Esophagus squamous epithelium (tissue), 4 donors: ENCODE measurements at regions not wholly inside any gene's neighbourhood (a gene's known extent, or its start where the extent isn't known, plus 50 kb on each side); places are given as distances from the start of the nearest gene placed in this dataset.

Experiments used
- POLR2A ChIP-seq, 4 donors: fragments of 450-650 bp; IDR thresholded peaks; one replicate each; pipeline ENCODE4 v1.6.1; 2017; ENCODE audit warnings: antibody characterized with exemption in 4 of 4, mild to moderate bottlenecking in 4 of 4, moderate library complexity in 3 of 4
- TF ChIP-seq, protein P1 (sequence below), 6 experiments: fragments of 450-650 bp in 4 of 6; fragments of 200-600 bp in 2 of 6; sonication (generic) in 2 of 6; IDR thresholded peaks; one replicate each; pipeline ENCODE4 v1.5.1; 2016 to 2019; ENCODE audit warnings: antibody characterized with exemption in 6 of 6, mild to moderate bottlenecking in 4 of 6, moderate library complexity in 4 of 6

DNA sequence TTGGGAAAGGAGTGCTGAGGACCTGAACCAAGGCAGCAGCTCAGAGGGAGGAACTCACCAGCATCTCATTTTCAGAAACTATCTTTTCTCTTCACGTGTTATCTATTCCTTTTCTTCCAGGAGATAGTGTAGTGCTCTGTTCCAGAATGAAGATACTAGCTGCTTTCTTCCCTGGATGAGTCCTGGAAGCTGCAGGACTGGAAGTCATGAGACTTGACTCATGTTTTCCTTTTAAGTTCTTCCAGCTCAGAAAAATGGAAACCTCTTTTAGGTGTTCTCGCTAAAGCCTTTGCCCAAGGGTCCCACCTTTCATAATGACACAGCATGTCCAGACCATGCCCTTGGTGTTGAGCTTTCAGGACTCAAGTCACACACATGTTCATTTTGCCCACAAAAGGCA lies 106.7 kb downstream of the UNC5CL start:
- TF ChIP-seq, protein P1, sequence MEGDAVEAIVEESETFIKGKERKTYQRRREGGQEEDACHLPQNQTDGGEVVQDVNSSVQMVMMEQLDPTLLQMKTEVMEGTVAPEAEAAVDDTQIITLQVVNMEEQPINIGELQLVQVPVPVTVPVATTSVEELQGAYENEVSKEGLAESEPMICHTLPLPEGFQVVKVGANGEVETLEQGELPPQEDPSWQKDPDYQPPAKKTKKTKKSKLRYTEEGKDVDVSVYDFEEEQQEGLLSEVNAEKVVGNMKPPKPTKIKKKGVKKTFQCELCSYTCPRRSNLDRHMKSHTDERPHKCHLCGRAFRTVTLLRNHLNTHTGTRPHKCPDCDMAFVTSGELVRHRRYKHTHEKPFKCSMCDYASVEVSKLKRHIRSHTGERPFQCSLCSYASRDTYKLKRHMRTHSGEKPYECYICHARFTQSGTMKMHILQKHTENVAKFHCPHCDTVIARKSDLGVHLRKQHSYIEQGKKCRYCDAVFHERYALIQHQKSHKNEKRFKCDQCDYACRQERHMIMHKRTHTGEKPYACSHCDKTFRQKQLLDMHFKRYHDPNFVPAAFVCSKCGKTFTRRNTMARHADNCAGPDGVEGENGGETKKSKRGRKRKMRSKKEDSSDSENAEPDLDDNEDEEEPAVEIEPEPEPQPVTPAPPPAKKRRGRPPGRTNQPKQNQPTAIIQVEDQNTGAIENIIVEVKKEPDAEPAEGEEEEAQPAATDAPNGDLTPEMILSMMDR (IDR thresholded peaks at IDR 0.05): no peak
- no peak for TF ChIP-seq POLR2A (IDR thresholded peaks at IDR 0.05)
